HEK293T (cell line): ENCODE measurements at regions not wholly inside any gene's neighbourhood (a gene's known extent, or its start where the extent isn't known, plus 50 kb on each side); places are given as distances from the start of the nearest gene placed in this dataset.

Experiments
- ELF4 ChIP-seq: fragments of 450-650 bp; IDR thresholded peaks from 2 replicates; pipeline ENCODE4 v1.6.1; 2017; ENCODE audit warnings: antibody characterized with exemption
- FOXM1 ChIP-seq: fragments of 450-650 bp; IDR thresholded peaks from 2 replicates; pipeline ENCODE4 v1.6.1; 2017; ENCODE audit warnings: mild to moderate bottlenecking, borderline replicate concordance
- SP1 ChIP-seq: fragments of 450-650 bp; IDR thresholded peaks from 2 replicates; pipeline ENCODE4 v1.6.1; 2017
- ZNF384 ChIP-seq: fragments of 450-650 bp; IDR thresholded peaks from 2 replicates; pipeline ENCODE4 v1.6.1; 2016

DNA sequence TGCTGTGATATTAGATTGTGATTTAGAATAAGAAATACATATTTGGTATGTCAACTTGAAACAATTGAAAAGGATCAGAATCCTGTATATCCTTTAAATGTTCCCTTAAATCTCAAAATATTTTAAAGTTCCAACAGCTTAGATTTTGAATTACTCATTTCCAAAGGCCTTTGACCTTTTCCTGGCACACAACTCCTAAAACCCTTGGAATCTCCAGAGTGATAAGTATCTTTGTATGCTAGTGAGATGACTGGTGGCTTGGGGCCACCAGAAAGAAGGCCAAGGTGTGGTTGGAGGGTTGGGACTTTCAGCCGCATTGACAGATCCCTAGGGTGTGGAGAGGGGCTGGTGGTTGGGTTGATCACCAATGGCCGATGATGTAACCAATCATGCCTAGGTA, 104.7 kb downstream of the YIPF5 start:
- TF ChIP-seq FOXM1: no peak
- no peak for TF ChIP-seq ELF4
- TF ChIP-seq SP1: no peak
- TF ChIP-seq ZNF384: no peak
